ENCODE measurements at regions not wholly inside any gene's neighbourhood (a gene's known extent, or its start where the extent isn't known, plus 50 kb on each side); places are given as distances from the start of the nearest gene placed in this dataset.

DNA sequence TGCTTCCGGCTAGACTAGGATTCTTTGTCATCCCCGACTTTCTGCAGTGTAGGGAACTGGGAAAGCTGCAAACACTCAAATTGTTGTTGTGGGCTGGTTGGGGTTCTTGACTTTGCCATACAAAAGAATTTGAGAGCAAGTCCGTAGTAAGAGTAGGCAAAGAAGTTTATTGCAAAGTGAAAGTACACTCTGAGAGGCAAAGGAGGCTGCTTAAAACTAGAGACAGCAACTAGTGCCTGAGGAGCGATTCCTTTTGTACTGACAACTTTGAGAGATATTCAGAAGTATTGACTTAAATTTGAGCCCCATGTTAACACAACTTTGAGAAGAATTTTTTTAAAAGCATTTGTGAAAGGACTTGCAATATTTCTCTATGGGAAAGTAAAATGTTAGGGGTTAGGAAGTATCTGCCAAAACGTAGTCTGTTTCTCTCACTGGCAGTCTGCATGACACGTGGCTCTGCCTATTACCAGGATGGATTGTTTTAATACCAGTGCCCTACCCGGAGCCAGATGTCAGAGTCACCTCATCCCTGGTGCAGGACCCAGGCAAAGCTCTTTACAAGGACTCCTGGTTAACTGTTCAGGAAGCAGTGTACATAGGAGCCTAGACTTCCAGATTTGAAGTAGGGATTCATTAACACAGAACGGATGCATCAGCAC, 85.0 kb upstream of the CLPB start:
- TF ChIP-seq SRF (IDR thresholded peaks at IDR 0.05; ENCODE audit: low read depth, low read length) (no peak), POLR2AphosphoS5 (IDR thresholded peaks at IDR 0.05; ENCODE audit: low read depth, low read length) (no peak), YY1 (IDR thresholded peaks at IDR 0.05; ENCODE audit: low read depth, low read length) (no peak)

Data from H1 (cell line).